CD4-positive, alpha-beta T cell treated with Interleukin-17A for 1 hour (primary cell): ENCODE measurements at regions not wholly inside any gene's neighbourhood (a gene's known extent, or its start where the extent isn't known, plus 50 kb on each side); places are given as distances from the start of the nearest gene placed in this dataset.
"Not testable (repeated sequence)": the region's sequence is repeated elsewhere in the genome, so short reads cannot be mapped to it uniquely, and the experiment has no call there.

Source experiments
- DNase-seq: peaks from one replicate; pipeline ENCODE4 v3.0.0-alpha.2; 2020

GRCh38 chr2:59756150-59756549 is 797.3 kb downstream of the BCL11A start:
- DNase-seq = no peak

- no peak for DNase-seq
These were observed 799.3 kb downstream of the BCL11A start for GRCh38 chr2:59754011-59754735.

- DNase-seq = no peak
These were observed 800.9 kb downstream of the BCL11A start for GRCh38 chr2:59752512-59752911.

- DNase-seq = no peak
These were observed 801.4 kb downstream of the BCL11A start for GRCh38 chr2:59752071-59752470.

GRCh38 chr2:59751214-59751613 is 802.2 kb downstream of the BCL11A start:
- DNase-seq = not testable (repeated sequence)

- no peak for DNase-seq
These were observed 807.2 kb downstream of the BCL11A start for GRCh38 chr2:59746291-59746690.

- DNase-seq = no peak
These were observed 808.4 kb downstream of the BCL11A start for GRCh38 chr2:59745085-59745484.

- DNase-seq = no peak
These were observed 809.0 kb downstream of the BCL11A start for GRCh38 chr2:59744436-59744835.

- DNase-seq = no peak
These were observed 811.6 kb downstream of the BCL11A start for GRCh38 chr2:59741840-59742239.

GRCh38 chr2:59739166-59739565 is 814.3 kb downstream of the BCL11A start:
- no peak for DNase-seq

GRCh38 chr2:59737299-59737698 is 816.2 kb downstream of the BCL11A start:
- no peak for DNase-seq

GRCh38 chr2:59734743-59735142 is 818.7 kb downstream of the BCL11A start:
- no peak for DNase-seq

GRCh38 chr2:59733970-59734369 is 819.5 kb downstream of the BCL11A start:
- no peak for DNase-seq

- DNase-seq = no peak
These were observed 819.9 kb downstream of the BCL11A start for GRCh38 chr2:59733567-59733930.

GRCh38 chr2:59732871-59733566 is 820.4 kb downstream of the BCL11A start:
- no peak for DNase-seq

GRCh38 chr2:59727121-59727590 is 826.3 kb downstream of the BCL11A start:
- no peak for DNase-seq

- DNase-seq = no peak
These were observed 827.0 kb downstream of the BCL11A start for GRCh38 chr2:59726228-59727120.

GRCh38 chr2:59724746-59725145 is 828.7 kb downstream of the BCL11A start:
- no peak for DNase-seq

GRCh38 chr2:59720296-59720866 is 833.1 kb downstream of the BCL11A start:
- DNase-seq = no peak

GRCh38 chr2:59713577-59713976 is 839.9 kb downstream of the BCL11A start:
- no peak for DNase-seq

GRCh38 chr2:59711121-59711520 is 842.3 kb downstream of the BCL11A start:
- no peak for DNase-seq

- DNase-seq = no peak
These were observed 846.7 kb downstream of the BCL11A start for GRCh38 chr2:59706729-59707128.

GRCh38 chr2:59703796-59704195 is 849.7 kb downstream of the BCL11A start:
- no peak for DNase-seq
